Panc1 (cell line): ENCODE measurements at regions not wholly inside any gene's neighbourhood (a gene's known extent, or its start where the extent isn't known, plus 50 kb on each side); places are given as distances from the start of the nearest gene placed in this dataset.
A peak's percentile ranks its signal among the peaks of the same experiment; 100 is the strongest.

ENCODE experiments used
- ATAC-seq: fragments of 200-7000 bp; cut with Tn5 transposase; 2 replicates; pipeline ENCODE4 v1.9.1; 2020; ENCODE audit warnings: mild to moderate bottlenecking, moderate library complexity
- BruUV-seq: library from RNA; stranded (reverse); fragments of 400-500 nt; replicated peaks from 2 replicates; lab custom pipeline; 2021; lab: Mats Ljungman, UMichigan
- CTCF ChIA-PET: fragments of 300-600 bp; sonication (Branson Sonifier 250); formaldehyde crosslinking; loops from one replicate; lab custom pipeline; 2022; ENCODE audit warnings: antibody characterized with exemption; lab: Charles Lee
- POLR2A ChIA-PET: fragments of 300-600 bp; sonication (Branson Sonifier 250); formaldehyde crosslinking; loops from one replicate; lab custom pipeline; 2022; ENCODE audit warnings: antibody characterized with exemption; lab: Charles Lee
- DNase-seq: peaks from one replicate; pipeline ENCODE4 v3.0.0-alpha.2; 2010; ENCODE audit warnings: low read depth, low spot score
- H3K27ac ChIP-seq: 2 replicates; pipeline ENCODE4 v1.5.1; 2011; ENCODE audit warnings: mild to moderate bottlenecking, low read length, inconsistent platforms
- H3K27me3 ChIP-seq: fragments of 200-500 bp; sonication (Bioruptor generic); 2 replicates; pipeline ENCODE4 v1.6.0; 2014; ENCODE audit warnings: low read length, inconsistent platforms; ENCODE audit not compliant: control insufficient read depth, insufficient read depth
- H3K36me3 ChIP-seq: fragments of 200-500 bp; sonication (Bioruptor generic); 2 replicates; pipeline ENCODE4 v1.5.1; 2014; ENCODE audit warnings: inconsistent platforms, mild to moderate bottlenecking, low read length, moderate library complexity; ENCODE audit not compliant: control insufficient read depth, insufficient read depth
- H3K4me1 ChIP-seq: 2 replicates; pipeline ENCODE4 v1.5.1; 2011; ENCODE audit warnings: inconsistent platforms, mild to moderate bottlenecking, low read length, moderate library complexity; ENCODE audit not compliant: control insufficient read depth, insufficient read depth
- H3K4me3 ChIP-seq, 2 experiments: 2 replicates each; pipeline ENCODE4 v1.5.1; 2011 to 2012; ENCODE audit warnings: low read depth in 2 of 2, low read length in 2 of 2, mild to moderate bottlenecking in 2 of 2, inconsistent platforms in 1 of 2, moderate library complexity in 1 of 2
- H3K9me3 ChIP-seq: fragments of 200-500 bp; sonication (Bioruptor generic); 2 replicates; pipeline ENCODE4 v1.5.1; 2014; ENCODE audit warnings: low read depth, mild to moderate bottlenecking, inconsistent platforms, low read length, moderate library complexity; ENCODE audit not compliant: control insufficient read depth, insufficient read depth
- POLR2AphosphoS5 ChIP-seq: IDR thresholded peaks from 2 replicates; pipeline ENCODE4 v1.6.1; 2012; ENCODE audit warnings: mild to moderate bottlenecking, low read depth, low read length, moderate library complexity
- SIN3A ChIP-seq: IDR thresholded peaks from 2 replicates; pipeline ENCODE4 v1.6.1; 2012; ENCODE audit warnings: low read depth, mild to moderate bottlenecking, low read length, moderate library complexity, borderline replicate concordance; ENCODE audit not compliant: insufficient read depth
- TCF7L2 ChIP-seq: IDR thresholded peaks from 2 replicates; pipeline ENCODE4 v1.6.1; 2011; ENCODE audit warnings: mild to moderate bottlenecking, low read depth, low read length, inconsistent platforms
- in situ Hi-C: cut with HindIII; loops from 2 replicates; pipeline ENCODE4 v1.10.0; 2016; ENCODE audit warnings: low sequenced_read_pairs, low pct_unique_long_range_greater_than_20kb
- intact Hi-C: fragments of 100-400 bp; cut with micrococcal nuclease; formaldehyde crosslinking; loops from one replicate; pipeline ENCODE4 v1.10.0; 2022; ENCODE audit not compliant: unreplicated experiment
- TF ChIP-seq, protein P1 (sequence below): fragments of 450-650 bp; IDR thresholded peaks from 2 replicates; pipeline ENCODE4 v1.5.1; 2017; ENCODE audit warnings: mild to moderate bottlenecking
- TF ChIP-seq, protein P2 (sequence below), 2 experiments: IDR thresholded peaks; 2 replicates each; pipeline ENCODE4 v1.6.1; 2011 to 2012; ENCODE audit warnings: low read depth in 2 of 2, control low read depth in 1 of 2, low read length in 1 of 2, mild to moderate bottlenecking in 1 of 2, moderate library complexity in 1 of 2; ENCODE audit not compliant: insufficient read depth in 1 of 2

- TF ChIP-seq SIN3A, result no peak
- TF ChIP-seq, protein P1, sequence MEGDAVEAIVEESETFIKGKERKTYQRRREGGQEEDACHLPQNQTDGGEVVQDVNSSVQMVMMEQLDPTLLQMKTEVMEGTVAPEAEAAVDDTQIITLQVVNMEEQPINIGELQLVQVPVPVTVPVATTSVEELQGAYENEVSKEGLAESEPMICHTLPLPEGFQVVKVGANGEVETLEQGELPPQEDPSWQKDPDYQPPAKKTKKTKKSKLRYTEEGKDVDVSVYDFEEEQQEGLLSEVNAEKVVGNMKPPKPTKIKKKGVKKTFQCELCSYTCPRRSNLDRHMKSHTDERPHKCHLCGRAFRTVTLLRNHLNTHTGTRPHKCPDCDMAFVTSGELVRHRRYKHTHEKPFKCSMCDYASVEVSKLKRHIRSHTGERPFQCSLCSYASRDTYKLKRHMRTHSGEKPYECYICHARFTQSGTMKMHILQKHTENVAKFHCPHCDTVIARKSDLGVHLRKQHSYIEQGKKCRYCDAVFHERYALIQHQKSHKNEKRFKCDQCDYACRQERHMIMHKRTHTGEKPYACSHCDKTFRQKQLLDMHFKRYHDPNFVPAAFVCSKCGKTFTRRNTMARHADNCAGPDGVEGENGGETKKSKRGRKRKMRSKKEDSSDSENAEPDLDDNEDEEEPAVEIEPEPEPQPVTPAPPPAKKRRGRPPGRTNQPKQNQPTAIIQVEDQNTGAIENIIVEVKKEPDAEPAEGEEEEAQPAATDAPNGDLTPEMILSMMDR, result peak; percentile 85
- TF ChIP-seq, protein P2, sequence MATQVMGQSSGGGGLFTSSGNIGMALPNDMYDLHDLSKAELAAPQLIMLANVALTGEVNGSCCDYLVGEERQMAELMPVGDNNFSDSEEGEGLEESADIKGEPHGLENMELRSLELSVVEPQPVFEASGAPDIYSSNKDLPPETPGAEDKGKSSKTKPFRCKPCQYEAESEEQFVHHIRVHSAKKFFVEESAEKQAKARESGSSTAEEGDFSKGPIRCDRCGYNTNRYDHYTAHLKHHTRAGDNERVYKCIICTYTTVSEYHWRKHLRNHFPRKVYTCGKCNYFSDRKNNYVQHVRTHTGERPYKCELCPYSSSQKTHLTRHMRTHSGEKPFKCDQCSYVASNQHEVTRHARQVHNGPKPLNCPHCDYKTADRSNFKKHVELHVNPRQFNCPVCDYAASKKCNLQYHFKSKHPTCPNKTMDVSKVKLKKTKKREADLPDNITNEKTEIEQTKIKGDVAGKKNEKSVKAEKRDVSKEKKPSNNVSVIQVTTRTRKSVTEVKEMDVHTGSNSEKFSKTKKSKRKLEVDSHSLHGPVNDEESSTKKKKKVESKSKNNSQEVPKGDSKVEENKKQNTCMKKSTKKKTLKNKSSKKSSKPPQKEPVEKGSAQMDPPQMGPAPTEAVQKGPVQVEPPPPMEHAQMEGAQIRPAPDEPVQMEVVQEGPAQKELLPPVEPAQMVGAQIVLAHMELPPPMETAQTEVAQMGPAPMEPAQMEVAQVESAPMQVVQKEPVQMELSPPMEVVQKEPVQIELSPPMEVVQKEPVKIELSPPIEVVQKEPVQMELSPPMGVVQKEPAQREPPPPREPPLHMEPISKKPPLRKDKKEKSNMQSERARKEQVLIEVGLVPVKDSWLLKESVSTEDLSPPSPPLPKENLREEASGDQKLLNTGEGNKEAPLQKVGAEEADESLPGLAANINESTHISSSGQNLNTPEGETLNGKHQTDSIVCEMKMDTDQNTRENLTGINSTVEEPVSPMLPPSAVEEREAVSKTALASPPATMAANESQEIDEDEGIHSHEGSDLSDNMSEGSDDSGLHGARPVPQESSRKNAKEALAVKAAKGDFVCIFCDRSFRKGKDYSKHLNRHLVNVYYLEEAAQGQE (IDR thresholded peaks at IDR 0.05; ENCODE audit: insufficient read depth in 1 of 2, low read depth in 2 of 2, low read length in 1 of 2), result no peak
- in situ Hi-C loops (no loop called here), intact Hi-C loops (loop anchor here (5.0 to 10.0 kb wide), 4 partner anchors 320 to 1577 kb away; no protein-coding TSS in a partner anchor)
- no peak overlapping the region for H3K27ac ChIP-seq
- ATAC-seq (peak; percentile 94), DNase-seq (peak; percentile 41)
- no peaks in the 10 kb centered on the region for H3K4me1 ChIP-seq
- H3K27me3 ChIP-seq, result no peaks in the 10 kb centered on the region
- H3K36me3 ChIP-seq, result no peaks in the 10 kb centered on the region
- CTCF ChIA-PET, result interaction anchor here (0.7 to 1.7 kb wide), 3 partner anchors 325 to 673 kb away, joined by 3 to 8 read pairs (median 3); no protein-coding TSS in a partner anchor
- POLR2A ChIA-PET, result no interaction called here
- no peak overlapping the region for H3K4me3 ChIP-seq
- BruUV-seq, result no TSS peak
- H3K9me3 ChIP-seq, result no peaks in the 10 kb centered on the region
Observed at GRCh38 chr2:133844214-133844892, 276.1 kb upstream of the NCKAP5 start.

DNA sequence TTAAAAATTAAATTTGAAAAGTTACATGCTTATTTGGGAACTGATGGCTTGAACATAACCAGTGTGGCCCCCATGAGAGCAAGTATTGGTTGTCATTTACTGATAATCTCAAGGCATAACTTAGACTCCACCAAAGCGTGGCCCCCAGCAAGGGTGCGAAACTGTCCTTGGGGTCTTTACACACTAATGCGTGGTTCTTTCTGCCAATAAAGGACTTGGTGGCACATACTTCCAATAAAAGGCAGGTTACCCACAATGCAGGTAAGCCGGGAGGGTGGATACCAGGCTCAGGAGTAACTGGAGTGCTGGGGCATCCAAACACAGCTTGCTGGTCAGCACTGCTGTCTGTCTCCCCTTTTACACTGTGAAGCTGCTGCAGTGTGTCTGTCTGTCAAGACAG, 278.2 kb upstream of the NCKAP5 start:
- H3K27ac ChIP-seq, result no peak overlapping the region
- no peaks in the 10 kb centered on the region for H3K4me1 ChIP-seq
- DNase-seq (no peak), ATAC-seq (no peak)
- TF ChIP-seq, protein P1, result no peak
- no peak for TF ChIP-seq SIN3A
- TF ChIP-seq, protein P2 (IDR thresholded peaks at IDR 0.05; ENCODE audit: insufficient read depth in 1 of 2, low read depth in 2 of 2, low read length in 1 of 2), result no peak
- TF ChIP-seq TCF7L2, result no peak
- no peak for TF ChIP-seq POLR2AphosphoS5
- CTCF ChIA-PET, result no interaction called here
- in situ Hi-C loops (no loop called here), intact Hi-C loops (loop anchor here (10.0 kb wide), 3 partner anchors 322 to 1182 kb away; no protein-coding TSS in a partner anchor)
- BruUV-seq, result no TSS peak
- POLR2A ChIA-PET, result no interaction called here
- H3K36me3 ChIP-seq, result no peaks in the 10 kb centered on the region
- no peak overlapping the region for H3K4me3 ChIP-seq
- H3K27me3 ChIP-seq, result no peaks in the 10 kb centered on the region
- no peaks in the 10 kb centered on the region for H3K9me3 ChIP-seq
